HG03045 (cell line): ENCODE measurements at regions not wholly inside any gene's neighbourhood (a gene's known extent, or its start where the extent isn't known, plus 50 kb on each side); places are given as distances from the start of the nearest gene placed in this dataset.

Experiments
- ATAC-seq: cut with Tn5 transposase; IDR thresholded peaks from one replicate; pipeline ENCODE4 v1.9.1; 2021; ENCODE audit warnings: mild to moderate bottlenecking, moderate library complexity; ENCODE audit not compliant: unreplicated experiment

- peak; percentile 60 for ATAC-seq
Measured at GRCh38 chr5:18305288-18305924, 671.1 kb downstream of the TAF11L14 start.

GRCh38 chr5:18311266-18311665 is 677.0 kb downstream of the TAF11L14 start:
- ATAC-seq = no peak

GRCh38 chr5:18312016-18312415 is 677.8 kb downstream of the TAF11L14 start:
- no peak for ATAC-seq

DNA sequence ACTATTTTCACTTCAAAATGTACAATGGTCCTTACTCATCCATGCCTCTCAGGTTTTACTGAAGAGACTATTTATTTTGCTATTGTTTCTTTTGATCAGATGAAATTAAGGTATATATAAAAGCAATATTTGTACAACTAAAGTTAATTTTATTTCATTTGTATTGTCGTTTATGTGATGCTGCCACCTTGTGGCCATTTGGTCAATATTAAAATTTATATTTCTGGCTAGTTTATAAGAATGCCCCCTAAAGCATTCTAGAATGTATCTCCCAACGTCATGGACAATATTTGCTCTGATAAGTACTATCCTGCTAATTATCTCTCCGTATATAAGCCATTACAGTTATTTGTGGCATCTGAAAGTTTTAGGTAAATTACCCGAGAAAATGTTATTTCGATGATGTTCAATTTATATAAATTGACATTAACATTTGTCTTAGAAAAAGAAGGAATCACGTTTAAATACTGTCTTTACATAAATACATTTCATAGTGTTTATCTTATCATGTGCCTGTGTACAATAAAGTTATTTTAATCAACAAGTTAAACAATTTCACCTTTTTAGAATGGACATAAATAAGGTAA is 680.0 kb downstream of the TAF11L14 start:
- ATAC-seq = no peak

DNA sequence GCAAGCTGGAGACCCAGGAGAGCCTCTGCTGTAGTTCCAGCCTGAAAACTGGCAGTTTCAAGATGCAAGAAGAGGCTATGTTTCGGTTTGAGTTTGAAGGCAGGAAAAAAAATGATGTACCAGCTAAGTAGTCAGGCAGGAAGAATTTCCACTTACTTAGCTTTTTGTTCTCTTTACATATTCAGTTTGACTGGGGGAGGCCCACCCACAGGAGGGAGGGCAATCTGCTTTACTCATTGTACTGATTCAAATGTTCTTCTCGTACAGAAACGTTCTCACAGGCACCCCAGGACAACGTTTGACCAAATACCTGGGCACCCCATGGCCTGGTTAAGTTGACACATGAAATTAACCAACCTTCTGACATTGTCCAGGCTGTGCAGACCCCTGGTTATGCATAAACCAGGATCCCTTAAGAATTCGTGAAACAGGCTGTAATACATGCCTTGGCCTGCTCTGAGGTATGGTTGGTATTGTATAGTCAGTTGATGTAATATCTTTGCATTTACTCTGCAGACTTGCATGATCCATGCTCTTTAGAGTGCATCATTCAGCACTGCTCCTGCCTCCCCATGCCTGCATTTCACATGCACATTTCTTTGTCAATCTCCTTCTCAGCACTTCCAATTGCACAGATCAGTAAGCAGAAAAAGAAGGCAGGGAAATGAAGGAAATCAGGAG is 687.1 kb downstream of the TAF11L14 start:
- ATAC-seq = no peak

GRCh38 chr5:18323891-18324290 is 689.6 kb downstream of the TAF11L14 start:
- no peak for ATAC-seq

GRCh38 chr5:18325431-18325830 is 691.2 kb downstream of the TAF11L14 start:
- no peak for ATAC-seq

DNA sequence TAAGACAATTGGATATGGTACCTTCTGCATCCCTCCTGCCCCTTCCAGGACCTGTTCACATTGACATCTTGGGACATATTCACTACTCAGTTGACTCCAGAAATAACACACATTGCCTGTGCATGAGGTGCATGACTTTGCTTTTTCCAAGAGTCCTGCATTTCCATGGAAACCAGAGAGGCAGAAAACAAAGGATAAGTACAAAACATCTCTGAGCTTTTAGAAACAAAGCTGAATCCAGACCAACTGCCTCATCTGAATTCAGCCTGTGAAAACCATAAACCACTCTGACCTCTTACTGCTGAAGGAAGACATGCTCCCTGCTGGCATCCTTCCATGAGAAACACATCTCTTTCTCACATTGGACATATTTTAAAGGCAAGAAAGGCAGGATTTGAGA is 695.1 kb downstream of the TAF11L14 start:
- no peak for ATAC-seq

DNA sequence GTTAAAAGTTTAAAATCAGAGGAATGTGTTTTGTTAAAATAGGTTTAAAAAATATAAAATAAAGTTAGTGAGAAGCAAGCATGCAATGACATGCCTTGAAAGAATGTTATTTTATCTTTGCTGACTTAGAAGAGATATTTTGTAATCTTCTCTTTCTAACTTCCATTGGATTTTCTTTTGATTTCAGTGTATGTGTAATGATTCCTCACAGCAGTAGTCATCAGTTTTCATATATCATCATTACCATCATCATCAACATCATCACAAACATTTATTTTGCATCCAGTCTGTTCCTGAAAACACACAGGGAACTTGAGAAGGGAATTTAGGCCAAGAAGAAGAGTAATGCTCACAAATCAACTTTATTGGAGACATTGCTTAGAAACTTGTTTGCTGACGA is 699.6 kb downstream of the TAF11L14 start:
- ATAC-seq = no peak

DNA sequence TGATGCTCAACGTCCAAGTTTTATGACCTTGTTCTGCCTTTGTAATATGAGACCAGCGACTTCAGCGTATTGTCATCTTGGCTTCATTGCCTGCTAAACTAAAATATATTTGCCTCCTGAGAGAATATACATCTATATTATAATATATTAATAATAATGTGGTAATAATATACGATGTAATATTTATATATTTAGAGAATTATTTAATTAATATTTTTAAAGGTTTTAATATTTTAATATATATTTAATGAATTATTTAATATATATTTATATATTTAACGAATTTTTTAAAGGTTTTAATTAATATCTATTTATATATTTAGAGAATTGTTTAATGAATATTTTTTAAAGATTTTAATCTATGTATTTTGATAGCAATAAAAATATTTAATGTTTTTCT is 700.7 kb downstream of the TAF11L14 start:
- ATAC-seq = no peak

- no peak for ATAC-seq
Measured at GRCh38 chr5:18354828-18355227, 720.6 kb downstream of the TAF11L14 start.

- ATAC-seq = no peak
Measured at GRCh38 chr5:18357486-18357885, 723.2 kb downstream of the TAF11L14 start.

DNA sequence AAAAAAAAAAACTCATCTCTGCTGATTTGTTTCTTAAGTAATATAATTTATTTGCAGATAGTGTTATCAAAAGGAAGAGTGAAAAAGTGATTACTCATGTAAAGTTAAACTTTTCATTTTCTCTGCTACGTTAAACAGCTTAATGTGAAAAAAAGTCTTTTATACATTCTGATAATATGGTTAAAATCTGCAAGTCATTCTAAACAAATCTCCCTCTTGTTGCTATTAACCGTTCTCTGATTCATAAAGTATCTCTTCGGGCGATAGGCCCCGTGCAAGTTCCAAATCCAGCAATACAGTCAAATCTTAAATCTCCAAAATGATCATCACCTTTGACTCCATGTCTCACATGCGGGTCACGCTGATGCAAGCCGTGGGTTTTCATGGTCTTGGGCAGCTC is 732.0 kb downstream of the TAF11L14 start:
- ATAC-seq = no peak

GRCh38 chr5:18370531-18370930 is 736.3 kb downstream of the TAF11L14 start:
- ATAC-seq = no peak

- ATAC-seq = no peak
Measured at GRCh38 chr5:18375641-18376040, 741.4 kb downstream of the TAF11L14 start.

DNA sequence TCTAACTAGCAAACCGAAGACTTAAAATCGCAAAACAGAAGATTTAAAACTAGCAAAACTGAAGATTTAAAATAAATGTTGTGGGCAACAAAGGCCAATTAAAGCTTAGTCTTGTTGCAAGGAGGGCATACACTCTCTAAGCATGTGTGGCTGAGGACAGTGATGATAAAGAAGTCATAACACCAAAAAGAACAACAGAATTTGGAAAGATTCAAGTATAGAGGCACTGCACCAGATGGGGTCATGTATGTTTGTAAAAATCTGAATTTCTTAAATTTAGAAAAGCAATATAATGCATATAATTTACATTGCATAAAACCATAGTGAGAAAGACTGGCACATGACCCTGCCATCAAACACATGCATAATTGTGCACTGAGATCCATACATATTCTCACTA is 743.8 kb downstream of the TAF11L14 start:
- ATAC-seq = no peak

- ATAC-seq = no peak
Measured at GRCh38 chr5:18379189-18379588, 744.9 kb downstream of the TAF11L14 start.

- no peak for ATAC-seq
Measured at GRCh38 chr5:18380729-18381362, 746.6 kb downstream of the TAF11L14 start.

DNA sequence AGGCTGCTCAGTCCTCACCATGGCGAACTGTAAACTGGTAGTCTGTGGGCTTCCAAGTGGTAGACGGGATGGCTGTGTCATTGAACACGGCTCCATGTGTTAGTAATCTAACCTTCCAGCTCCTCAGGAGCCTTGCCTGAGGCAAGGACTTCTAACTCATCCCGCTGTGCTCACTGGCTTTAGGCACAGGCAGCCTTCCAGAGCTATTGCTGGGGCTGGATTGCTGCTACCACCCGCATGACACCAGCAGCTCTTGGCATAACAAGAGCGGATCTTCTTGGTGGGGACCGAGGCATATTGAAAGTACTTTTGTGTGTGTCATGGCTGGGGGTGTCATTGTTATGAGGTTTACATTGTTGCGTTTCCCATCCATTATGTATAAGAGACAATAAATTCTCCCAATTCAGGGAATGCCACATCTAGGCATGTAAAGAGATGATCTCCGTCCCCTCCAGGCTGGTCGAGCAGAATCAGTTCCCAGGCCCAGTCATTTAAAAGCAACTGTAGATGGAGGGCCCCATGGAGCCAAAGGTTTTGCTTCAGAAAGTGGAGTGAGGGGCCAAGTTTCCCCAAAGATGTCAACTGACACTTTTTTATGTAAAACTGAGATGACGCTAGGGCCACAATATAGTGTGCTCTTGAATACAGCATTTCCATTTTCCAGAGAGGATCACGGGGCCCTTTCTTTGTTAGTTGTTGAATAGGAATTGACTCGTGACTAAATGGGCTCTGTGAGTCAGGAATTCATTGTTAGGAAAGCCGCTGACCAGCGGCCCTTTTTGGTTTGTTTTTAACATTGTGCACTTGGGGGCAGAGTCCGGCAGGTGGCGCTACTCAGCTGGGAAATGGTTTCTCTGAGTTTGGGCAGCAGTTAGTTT is 759.5 kb downstream of the TAF11L14 start:
- no peak for ATAC-seq

- ATAC-seq = no peak
Measured at GRCh38 chr5:18394443-18394804, 760.2 kb downstream of the TAF11L14 start.
